Kidney epithelial cell (primary cell): ENCODE measurements at regions not wholly inside any gene's neighbourhood (a gene's known extent, or its start where the extent isn't known, plus 50 kb on each side); places are given as distances from the start of the nearest gene placed in this dataset.
"Not testable (repeated sequence)": the region's sequence is repeated elsewhere in the genome, so short reads cannot be mapped to it uniquely, and the experiment has no call there.

Experiments
- DNase-seq: peaks from one replicate; pipeline ENCODE4 v3.0.0-alpha.2; 2010; ENCODE audit warnings: low read depth
- H3K27me3 ChIP-seq: 2 replicates; pipeline ENCODE4 v1.6.0; 2011; ENCODE audit warnings: low read length; ENCODE audit not compliant: control insufficient read depth, insufficient read depth
- H3K36me3 ChIP-seq: 2 replicates; pipeline ENCODE4 v1.5.1; 2011; ENCODE audit warnings: low read length; ENCODE audit not compliant: control insufficient read depth, insufficient read depth
- H3K4me3 ChIP-seq: 2 replicates; pipeline ENCODE4 v1.5.1; 2011; ENCODE audit warnings: low read depth, mild to moderate bottlenecking, control low read depth, low read length
- TF ChIP-seq, protein P1 (sequence below): IDR thresholded peaks from 2 replicates; pipeline ENCODE4 v1.5.1; 2011; ENCODE audit warnings: mild to moderate bottlenecking, moderate library complexity, low read length, control low read depth, inconsistent platforms; ENCODE audit not compliant: insufficient read depth, poor library complexity, severe bottlenecking

GRCh38 chr5:130762031-130762430, 403.0 kb downstream of the HINT1 start:
- no peak overlapping the region for H3K4me3 ChIP-seq
- TF ChIP-seq, protein P1, sequence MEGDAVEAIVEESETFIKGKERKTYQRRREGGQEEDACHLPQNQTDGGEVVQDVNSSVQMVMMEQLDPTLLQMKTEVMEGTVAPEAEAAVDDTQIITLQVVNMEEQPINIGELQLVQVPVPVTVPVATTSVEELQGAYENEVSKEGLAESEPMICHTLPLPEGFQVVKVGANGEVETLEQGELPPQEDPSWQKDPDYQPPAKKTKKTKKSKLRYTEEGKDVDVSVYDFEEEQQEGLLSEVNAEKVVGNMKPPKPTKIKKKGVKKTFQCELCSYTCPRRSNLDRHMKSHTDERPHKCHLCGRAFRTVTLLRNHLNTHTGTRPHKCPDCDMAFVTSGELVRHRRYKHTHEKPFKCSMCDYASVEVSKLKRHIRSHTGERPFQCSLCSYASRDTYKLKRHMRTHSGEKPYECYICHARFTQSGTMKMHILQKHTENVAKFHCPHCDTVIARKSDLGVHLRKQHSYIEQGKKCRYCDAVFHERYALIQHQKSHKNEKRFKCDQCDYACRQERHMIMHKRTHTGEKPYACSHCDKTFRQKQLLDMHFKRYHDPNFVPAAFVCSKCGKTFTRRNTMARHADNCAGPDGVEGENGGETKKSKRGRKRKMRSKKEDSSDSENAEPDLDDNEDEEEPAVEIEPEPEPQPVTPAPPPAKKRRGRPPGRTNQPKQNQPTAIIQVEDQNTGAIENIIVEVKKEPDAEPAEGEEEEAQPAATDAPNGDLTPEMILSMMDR, result no peak
- no peak for DNase-seq
- no peaks in the 10 kb centered on the region for H3K36me3 ChIP-seq
- no peaks in the 10 kb centered on the region for H3K27me3 ChIP-seq

DNA sequence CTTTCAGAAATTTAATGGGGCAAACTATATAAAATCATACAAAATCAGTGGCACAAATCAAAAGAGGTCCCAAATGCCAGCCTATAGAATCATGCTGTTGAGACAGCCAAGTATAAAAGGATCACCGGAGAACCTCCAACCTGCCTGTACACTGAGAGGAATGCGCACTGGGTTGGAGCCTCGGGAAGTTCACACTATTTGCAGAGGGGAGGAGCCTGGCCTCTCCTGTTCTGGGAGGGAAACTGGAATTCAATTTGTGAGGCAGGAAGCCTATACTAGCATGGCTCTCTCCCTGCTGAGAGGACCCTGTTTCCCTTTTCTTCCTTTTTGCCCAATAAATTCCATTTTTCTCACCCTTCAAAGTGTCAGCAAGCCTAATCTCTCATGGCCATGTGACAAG, 406.0 kb downstream of the HINT1 start:
- no peaks in the 10 kb centered on the region for H3K27me3 ChIP-seq
- TF ChIP-seq, protein P1, result no peak
- DNase-seq, result no peak
- H3K36me3 ChIP-seq, result no peaks in the 10 kb centered on the region
- H3K4me3 ChIP-seq, result no peak overlapping the region

DNA sequence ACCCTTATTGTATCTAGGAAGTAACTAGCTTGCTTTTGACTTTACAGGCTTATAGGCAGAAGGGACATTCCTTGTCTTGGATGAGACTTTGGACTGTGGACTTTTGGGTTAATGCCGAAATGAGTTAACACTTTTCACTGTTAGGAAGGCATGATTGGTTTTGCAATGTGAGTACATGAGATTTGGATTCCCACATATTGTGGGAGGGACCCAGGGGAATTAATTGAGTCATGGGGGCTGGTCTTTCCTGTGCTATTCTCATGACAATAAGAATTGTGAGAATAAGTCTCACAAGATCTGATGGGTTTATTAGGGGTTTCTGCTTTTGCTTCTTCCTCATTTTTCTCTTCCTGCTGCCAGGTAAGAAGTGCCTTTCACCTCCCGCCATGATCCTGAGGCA, 417.5 kb downstream of the HINT1 start:
- DNase-seq, result no peak
- Histone ChIP-seq H3K4me3 (no peak overlapping the region), H3K36me3 (no peaks in the 10 kb centered on the region), H3K27me3 (no peaks in the 10 kb centered on the region)
- TF ChIP-seq, protein P1, result no peak

DNA sequence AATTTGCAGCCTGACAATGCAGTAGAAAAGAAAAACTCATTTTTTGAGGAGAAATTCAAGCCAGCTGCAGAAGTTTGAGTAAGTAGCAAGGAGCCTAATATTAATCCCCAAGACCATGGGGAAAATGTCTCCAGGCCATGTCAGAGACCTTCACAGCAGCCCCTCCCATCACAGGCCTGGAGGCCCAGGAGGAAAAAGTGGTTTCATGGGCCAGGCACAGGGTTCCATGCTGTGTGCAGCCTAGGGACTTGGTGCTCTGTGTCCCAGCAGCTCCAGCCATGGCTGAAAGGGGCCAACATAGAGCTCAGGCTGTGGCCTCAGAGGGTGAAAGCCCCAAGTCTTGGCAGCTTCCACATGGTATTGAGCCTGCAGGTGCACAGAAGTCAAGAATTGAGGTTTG, 418.4 kb downstream of the HINT1 start:
- DNase-seq, H3K4me3 ChIP-seq, H3K36me3 ChIP-seq, H3K27me3 ChIP-seq: not testable (repeated sequence)

DNA sequence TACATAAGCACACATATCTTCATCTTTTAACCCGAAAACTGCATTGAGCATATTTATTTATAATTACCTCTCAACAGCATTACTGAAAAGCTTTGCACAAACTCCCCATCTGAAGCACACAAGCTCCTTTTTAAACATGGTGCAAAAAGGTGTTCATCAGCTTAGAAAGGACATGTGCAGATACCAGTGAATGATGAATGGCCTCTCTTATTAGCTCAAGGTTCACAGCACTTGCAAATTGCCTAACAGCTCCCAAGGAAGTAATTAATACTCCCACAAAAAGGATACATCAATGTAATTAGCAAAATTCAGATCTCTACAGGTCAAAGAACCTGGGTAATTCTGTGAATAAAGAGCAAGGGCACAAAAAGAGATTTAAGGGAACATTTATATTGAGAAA, 422.0 kb downstream of the HINT1 start:
- Histone ChIP-seq H3K4me3 (no peak overlapping the region), H3K36me3 (no peaks in the 10 kb centered on the region), H3K27me3 (no peaks in the 10 kb centered on the region)
- TF ChIP-seq, protein P1, result no peak
- no peak for DNase-seq

GRCh38 chr5:130740047-130740569, 424.9 kb downstream of the HINT1 start:
- no peak overlapping the region for H3K4me3 ChIP-seq
- no peaks in the 10 kb centered on the region for H3K27me3 ChIP-seq
- TF ChIP-seq, protein P1, result no peak
- no peak for DNase-seq
- no peaks in the 10 kb centered on the region for H3K36me3 ChIP-seq

DNA sequence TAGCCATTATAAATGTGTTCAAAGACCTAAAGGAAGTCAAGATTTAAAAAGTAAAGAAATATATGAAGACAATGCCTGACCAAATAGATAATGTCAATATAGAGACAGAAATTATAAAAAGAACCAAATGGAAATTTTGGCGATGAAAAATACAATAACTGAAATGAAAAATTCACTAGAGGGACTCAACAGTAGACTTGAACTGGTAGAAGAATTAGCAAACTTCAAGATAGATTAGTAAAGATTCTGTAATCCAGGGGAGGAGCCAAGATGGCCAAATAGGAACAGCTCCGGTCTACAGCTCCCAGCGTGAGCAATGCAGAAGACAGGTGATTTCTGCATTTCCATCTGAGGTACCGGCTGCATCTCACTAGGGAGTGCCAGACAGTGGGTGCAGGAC, 433.2 kb downstream of the HINT1 start:
- TF ChIP-seq, protein P1, result no peak
- no peaks in the 10 kb centered on the region for H3K36me3 ChIP-seq
- no peaks in the 10 kb centered on the region for H3K27me3 ChIP-seq
- DNase-seq, result no peak
- no peak overlapping the region for H3K4me3 ChIP-seq
